ENCODE measurements at regions not wholly inside any gene's neighbourhood (a gene's known extent, or its start where the extent isn't known, plus 50 kb on each side); places are given as distances from the start of the nearest gene placed in this dataset.
"Not testable (repeated sequence)": the region's sequence is repeated elsewhere in the genome, so short reads cannot be mapped to it uniquely, and the experiment has no call there.

DNA sequence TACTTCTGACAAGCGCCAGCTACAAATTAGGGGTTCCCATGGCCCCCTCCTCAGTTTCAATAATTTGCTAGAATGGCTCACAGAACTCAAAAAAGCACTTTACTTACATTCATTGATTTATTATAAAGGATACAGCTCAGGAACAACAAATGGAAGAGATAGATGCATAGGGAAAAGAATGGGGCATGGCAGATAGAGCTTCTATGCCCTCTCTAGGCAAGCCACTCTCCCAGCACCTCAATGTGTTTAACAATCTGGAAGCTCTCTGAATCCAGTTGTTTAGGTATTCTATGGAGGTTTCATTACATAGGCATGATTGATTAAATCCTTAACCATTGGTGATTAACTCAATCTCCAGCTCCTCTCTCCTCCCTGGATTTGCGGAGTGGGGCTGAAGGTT, 184.5 kb upstream of the DAAM1 start:
- Histone ChIP-seq H3K36me3 (ENCODE audit: low read depth) (no peaks in the 10 kb centered on the region), H3K4me1 (ENCODE audit: low read depth) (no peaks in the 10 kb centered on the region), H3K9me3 (no peaks in the 10 kb centered on the region), H3K4me3 (no peak overlapping the region)
- TF ChIP-seq, protein P1, sequence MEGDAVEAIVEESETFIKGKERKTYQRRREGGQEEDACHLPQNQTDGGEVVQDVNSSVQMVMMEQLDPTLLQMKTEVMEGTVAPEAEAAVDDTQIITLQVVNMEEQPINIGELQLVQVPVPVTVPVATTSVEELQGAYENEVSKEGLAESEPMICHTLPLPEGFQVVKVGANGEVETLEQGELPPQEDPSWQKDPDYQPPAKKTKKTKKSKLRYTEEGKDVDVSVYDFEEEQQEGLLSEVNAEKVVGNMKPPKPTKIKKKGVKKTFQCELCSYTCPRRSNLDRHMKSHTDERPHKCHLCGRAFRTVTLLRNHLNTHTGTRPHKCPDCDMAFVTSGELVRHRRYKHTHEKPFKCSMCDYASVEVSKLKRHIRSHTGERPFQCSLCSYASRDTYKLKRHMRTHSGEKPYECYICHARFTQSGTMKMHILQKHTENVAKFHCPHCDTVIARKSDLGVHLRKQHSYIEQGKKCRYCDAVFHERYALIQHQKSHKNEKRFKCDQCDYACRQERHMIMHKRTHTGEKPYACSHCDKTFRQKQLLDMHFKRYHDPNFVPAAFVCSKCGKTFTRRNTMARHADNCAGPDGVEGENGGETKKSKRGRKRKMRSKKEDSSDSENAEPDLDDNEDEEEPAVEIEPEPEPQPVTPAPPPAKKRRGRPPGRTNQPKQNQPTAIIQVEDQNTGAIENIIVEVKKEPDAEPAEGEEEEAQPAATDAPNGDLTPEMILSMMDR (IDR thresholded peaks at IDR 0.05): no peak
- intact Hi-C loops (cut with DNase I, micrococcal nuclease): no loop called here
- DNase-seq (no peak), ATAC-seq (no peak)

DNA sequence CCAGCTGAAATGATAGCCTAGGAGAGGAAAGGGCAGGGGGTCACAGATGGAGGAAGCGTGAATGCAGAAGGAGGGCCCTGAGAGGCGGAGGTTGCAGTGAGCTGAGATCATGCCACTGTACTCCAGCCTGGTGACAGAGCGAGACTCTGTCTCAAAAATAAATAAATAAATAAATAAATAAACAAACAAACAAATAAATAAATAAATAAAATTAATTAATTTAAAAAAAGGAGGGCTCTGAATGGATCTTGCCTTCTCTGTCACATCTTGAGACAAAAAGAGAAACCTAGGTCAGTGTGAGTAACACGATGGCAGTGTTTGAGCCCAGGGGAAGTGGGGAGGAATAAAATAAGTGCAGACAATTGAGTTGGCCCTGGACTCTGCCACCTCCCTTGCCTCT, 182.3 kb upstream of the DAAM1 start:
- ATAC-seq; H3K36me3 ChIP-seq (ENCODE audit: low read depth); H3K4me1 ChIP-seq (ENCODE audit: low read depth); H3K9me3 ChIP-seq; DNase-seq; intact Hi-C loops (cut with DNase I, micrococcal nuclease); H3K4me3 ChIP-seq: not testable (repeated sequence)

DNA sequence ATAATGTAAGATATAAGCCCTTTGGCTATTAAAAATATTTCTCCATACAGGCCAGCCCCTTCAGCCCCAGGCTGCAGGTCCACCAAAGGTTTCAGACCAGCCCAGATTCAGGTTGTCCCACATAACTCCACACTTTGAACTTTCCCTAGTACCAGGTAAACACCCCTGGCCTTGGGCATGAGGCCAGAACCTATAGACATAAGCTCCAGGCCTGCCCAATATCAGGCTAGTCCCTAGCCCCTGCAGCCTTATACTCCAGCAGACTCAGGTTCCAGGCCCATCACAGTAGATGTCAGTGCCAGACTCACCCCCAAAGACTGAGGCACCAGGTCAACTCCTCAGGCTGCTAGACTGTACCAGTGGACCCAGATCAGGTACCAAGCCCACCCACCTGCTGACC, 178.5 kb upstream of the DAAM1 start:
- Histone ChIP-seq H3K36me3 (ENCODE audit: low read depth) (no peaks in the 10 kb centered on the region), H3K9me3 (peaks cover 7% of the 10 kb centered on the region), H3K4me1 (ENCODE audit: low read depth) (no peaks in the 10 kb centered on the region), H3K4me3 (no peak overlapping the region)
- DNase-seq (no peak), ATAC-seq (no peak)
- intact Hi-C loops (cut with DNase I, micrococcal nuclease): no loop called here
- TF ChIP-seq, protein P1 (IDR thresholded peaks at IDR 0.05): no peak

DNA sequence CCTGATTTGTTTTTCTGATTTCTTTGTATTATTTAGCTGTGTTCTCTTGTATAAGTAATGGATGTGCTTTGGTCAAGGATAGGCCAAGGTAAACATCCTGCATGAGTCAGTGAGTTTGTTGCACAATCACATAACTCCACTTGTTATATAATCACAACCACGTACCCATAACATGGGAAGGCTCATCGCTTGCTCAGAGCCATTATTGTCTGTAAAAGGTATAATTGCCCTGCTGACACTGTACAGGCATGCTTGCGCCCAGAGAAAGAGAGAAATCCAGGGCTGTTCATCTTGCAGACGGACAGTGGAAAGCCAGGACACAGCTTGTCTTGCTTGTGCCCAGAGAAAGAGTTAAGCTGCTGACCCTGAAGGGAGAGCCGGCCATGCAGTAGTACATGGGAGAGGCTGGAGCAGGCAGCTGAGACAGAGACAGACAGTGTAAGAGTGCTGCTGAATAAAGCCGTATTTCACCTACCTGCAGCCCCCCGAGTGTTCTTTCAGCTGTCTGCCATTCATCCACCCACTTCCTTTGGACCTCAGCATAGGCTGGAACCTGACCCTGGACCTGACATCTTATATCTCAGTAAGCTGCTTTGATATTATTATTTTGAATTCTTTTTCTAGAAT, 174.7 kb upstream of the DAAM1 start:
- no peak overlapping the region for H3K4me3 ChIP-seq
- ATAC-seq: peak; percentile 93
- H3K36me3 ChIP-seq (ENCODE audit: low read depth): no peaks in the 10 kb centered on the region
- no peaks in the 10 kb centered on the region for H3K4me1 ChIP-seq (ENCODE audit: low read depth)
- intact Hi-C loops (cut with DNase I, micrococcal nuclease): no loop called here
- DNase-seq: no peak
- H3K9me3 ChIP-seq: peaks cover 7% of the 10 kb centered on the region
- TF ChIP-seq, protein P1 (IDR thresholded peaks at IDR 0.05): no peak

DNA sequence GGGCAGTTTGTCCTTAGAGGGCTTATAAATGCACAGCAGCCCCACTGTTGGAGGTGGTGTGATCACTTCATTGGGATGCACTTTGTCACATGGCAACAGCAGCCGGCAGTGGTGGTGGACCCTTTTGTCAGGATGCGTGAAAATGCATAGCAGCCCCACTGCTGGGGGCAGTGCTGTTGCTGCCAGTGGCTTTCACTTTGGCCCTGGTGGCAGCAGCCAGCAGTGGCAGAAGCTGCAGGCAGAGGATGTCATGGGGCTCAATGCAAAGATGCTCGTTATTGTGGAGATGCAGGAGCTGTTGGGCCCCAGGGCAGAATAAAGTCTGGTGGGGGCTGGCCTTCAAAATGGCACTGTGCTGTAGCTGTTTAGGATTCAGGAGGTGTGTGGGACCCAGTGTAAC, 173.0 kb upstream of the DAAM1 start:
- Histone ChIP-seq H3K9me3 (peaks cover 7% of the 10 kb centered on the region), H3K36me3 (ENCODE audit: low read depth) (no peaks in the 10 kb centered on the region), H3K4me3 (no peak overlapping the region), H3K4me1 (ENCODE audit: low read depth) (no peaks in the 10 kb centered on the region)
- DNase-seq (no peak), ATAC-seq (no peak)
- TF ChIP-seq, protein P1 (IDR thresholded peaks at IDR 0.05): no peak
- intact Hi-C loops (cut with DNase I, micrococcal nuclease): no loop called here

DNA sequence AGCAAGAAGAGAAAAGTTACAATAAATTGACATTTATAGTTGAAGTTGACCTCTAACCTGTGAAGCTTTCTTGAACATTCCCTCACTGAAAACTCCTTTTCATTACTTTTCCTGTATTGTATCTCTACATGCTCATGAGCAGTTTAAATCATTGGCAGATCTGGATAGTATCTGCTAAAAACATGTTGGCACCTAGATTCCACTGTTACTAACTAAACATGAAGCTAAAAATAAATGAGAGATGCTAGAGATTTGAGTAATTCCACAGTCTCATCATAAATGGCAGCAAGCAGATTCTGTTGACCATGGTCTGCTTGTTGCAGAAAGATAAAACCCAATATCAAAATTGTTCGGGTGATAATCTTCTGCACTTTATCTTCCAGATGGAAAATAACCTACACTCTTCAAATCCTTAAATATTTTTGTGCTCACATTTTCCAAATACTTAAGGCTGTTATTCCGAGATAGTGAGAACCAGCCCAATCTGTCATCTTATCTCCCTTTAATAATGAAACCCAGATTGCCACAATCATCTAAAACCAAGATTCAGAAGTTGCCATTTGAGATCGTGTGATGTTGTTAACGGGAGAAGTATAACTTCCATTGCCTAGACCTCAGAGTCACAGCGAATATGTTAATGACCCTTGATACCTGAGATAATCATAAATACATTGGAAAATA, 171.0 kb upstream of the DAAM1 start:
- Histone ChIP-seq H3K4me1 (ENCODE audit: low read depth) (no peaks in the 10 kb centered on the region), H3K36me3 (ENCODE audit: low read depth) (no peaks in the 10 kb centered on the region), H3K4me3 (no peak overlapping the region), H3K9me3 (peaks cover 3% of the 10 kb centered on the region)
- TF ChIP-seq, protein P1 (IDR thresholded peaks at IDR 0.05): no peak
- ATAC-seq: no peak
- no peak for DNase-seq
- intact Hi-C loops (cut with DNase I, micrococcal nuclease): no loop called here

Data from mucosa of descending colon (tissue), 3 donors.